ENCODE measurements at regions not wholly inside any gene's neighbourhood (a gene's known extent, or its start where the extent isn't known, plus 50 kb on each side); places are given as distances from the start of the nearest gene placed in this dataset.

DNA sequence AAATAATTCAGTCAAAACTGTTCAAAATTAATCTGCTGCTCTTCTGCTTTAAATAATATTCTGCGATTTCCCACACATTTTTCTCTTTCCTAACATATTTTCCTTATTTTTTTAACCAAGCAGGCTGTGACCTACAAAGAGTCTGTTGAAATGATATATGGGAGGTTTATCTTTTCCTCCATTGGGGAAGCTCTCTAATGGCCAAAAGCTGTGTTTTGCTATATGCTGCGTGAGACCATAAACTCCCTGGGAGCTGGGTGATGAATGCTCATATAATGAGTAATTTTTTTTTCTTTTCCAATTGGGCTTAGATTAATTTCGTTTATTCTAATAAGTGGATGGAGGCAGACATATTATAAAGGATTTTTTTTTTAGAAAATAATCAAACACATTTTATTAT is 72.2 kb upstream of the MAP2 start:
- dilution Hi-C loops (cut with MboI; ENCODE audit: extremely low pct_ligation_motif_present, low sequenced_read_pairs): no loop called here
- no peak for DNase-seq (ENCODE audit: low read depth, low spot score)
- H3K79me2 ChIP-seq (ENCODE audit: control insufficient read depth, insufficient read depth, low read length): no peaks in the 10 kb centered on the region
- no peak overlapping the region for H3K27ac ChIP-seq (ENCODE audit: control insufficient read depth, insufficient read depth, low read length)
- no peaks in the 10 kb centered on the region for H3K4me1 ChIP-seq (ENCODE audit: control insufficient read depth, extremely low read depth, insufficient read depth, low read length)
- no peak overlapping the region for H3K4me2 ChIP-seq (ENCODE audit: control insufficient read depth, extremely low read depth, insufficient read depth, low read depth, low read length)
- H3K4me3 ChIP-seq (ENCODE audit: control insufficient read depth in 2 of 3, extremely low read depth in 1 of 3, insufficient read depth in 2 of 3, low read depth in 1 of 3, low read length in 3 of 3): no peak overlapping the region
- H3K9me3 ChIP-seq (ENCODE audit: control insufficient read depth, low read depth, low read length): no peaks in the 10 kb centered on the region
- H3K36me3 ChIP-seq (ENCODE audit: control insufficient read depth in 2 of 2, extremely low read depth in 1 of 2, insufficient read depth in 2 of 2, low read length in 2 of 2): no peaks in the 10 kb centered on the region
- no peaks in the 10 kb centered on the region for H3K9me1 ChIP-seq (ENCODE audit: control insufficient read depth, extremely low read depth, insufficient read depth, low read length)
- FAIRE-seq: no peak
- no peak overlapping the region for H3K9ac ChIP-seq (ENCODE audit: control insufficient read depth, extremely low read depth, insufficient read depth, low read length)
- TF ChIP-seq, protein P1, sequence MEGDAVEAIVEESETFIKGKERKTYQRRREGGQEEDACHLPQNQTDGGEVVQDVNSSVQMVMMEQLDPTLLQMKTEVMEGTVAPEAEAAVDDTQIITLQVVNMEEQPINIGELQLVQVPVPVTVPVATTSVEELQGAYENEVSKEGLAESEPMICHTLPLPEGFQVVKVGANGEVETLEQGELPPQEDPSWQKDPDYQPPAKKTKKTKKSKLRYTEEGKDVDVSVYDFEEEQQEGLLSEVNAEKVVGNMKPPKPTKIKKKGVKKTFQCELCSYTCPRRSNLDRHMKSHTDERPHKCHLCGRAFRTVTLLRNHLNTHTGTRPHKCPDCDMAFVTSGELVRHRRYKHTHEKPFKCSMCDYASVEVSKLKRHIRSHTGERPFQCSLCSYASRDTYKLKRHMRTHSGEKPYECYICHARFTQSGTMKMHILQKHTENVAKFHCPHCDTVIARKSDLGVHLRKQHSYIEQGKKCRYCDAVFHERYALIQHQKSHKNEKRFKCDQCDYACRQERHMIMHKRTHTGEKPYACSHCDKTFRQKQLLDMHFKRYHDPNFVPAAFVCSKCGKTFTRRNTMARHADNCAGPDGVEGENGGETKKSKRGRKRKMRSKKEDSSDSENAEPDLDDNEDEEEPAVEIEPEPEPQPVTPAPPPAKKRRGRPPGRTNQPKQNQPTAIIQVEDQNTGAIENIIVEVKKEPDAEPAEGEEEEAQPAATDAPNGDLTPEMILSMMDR (optimal IDR thresholded peaks at IDR 0.05 in 1 of 3, IDR thresholded peaks at IDR 0.05 in 1 of 3, conservative IDR thresholded peaks at IDR 0.05 in 1 of 3; ENCODE audit: extremely low read depth in 1 of 3, insufficient read depth in 2 of 3, low read length in 3 of 3): no peak
- TF ChIP-seq EZH2 (IDR thresholded peaks at IDR 0.05; ENCODE audit: low read length): no peak
- H3K27me3 ChIP-seq (ENCODE audit: control insufficient read depth, extremely low read depth, insufficient read depth, low read length): no peaks in the 10 kb centered on the region
- H4K20me1 ChIP-seq (ENCODE audit: control insufficient read depth, extremely low read depth, insufficient read depth, low read length): no peaks in the 10 kb centered on the region
- H2AFZ ChIP-seq (ENCODE audit: control insufficient read depth, low read length): no peak overlapping the region

DNA sequence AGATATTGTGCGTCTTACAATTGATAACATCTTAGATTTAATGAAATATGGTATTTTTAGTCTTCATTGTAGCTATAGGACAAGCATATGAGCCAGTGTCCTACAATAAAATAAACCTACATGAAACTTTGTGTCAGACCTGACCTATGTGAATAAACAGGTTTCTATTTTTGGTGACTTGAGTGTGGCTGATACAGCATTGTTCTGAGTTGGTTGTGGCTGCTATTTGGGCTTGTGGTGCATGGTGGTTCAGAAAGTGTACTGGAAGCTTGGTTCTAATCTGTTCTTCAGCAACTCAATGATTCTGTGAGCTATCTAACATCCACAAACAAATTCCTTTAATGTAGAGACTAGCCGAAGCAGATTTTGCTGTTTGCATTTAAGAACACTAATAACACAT is 64.9 kb upstream of the MAP2 start:
- no peak overlapping the region for H3K9ac ChIP-seq (ENCODE audit: control insufficient read depth, extremely low read depth, insufficient read depth, low read length)
- no peaks in the 10 kb centered on the region for H4K20me1 ChIP-seq (ENCODE audit: control insufficient read depth, extremely low read depth, insufficient read depth, low read length)
- no peaks in the 10 kb centered on the region for H3K9me3 ChIP-seq (ENCODE audit: control insufficient read depth, low read depth, low read length)
- H3K4me1 ChIP-seq (ENCODE audit: control insufficient read depth, extremely low read depth, insufficient read depth, low read length): no peaks in the 10 kb centered on the region
- no peaks in the 10 kb centered on the region for H3K79me2 ChIP-seq (ENCODE audit: control insufficient read depth, insufficient read depth, low read length)
- FAIRE-seq (no peak), DNase-seq (ENCODE audit: low read depth, low spot score) (no peak)
- H3K9me1 ChIP-seq (ENCODE audit: control insufficient read depth, extremely low read depth, insufficient read depth, low read length): no peaks in the 10 kb centered on the region
- TF ChIP-seq, protein P1 (optimal IDR thresholded peaks at IDR 0.05 in 1 of 3, IDR thresholded peaks at IDR 0.05 in 1 of 3, conservative IDR thresholded peaks at IDR 0.05 in 1 of 3; ENCODE audit: extremely low read depth in 1 of 3, insufficient read depth in 2 of 3, low read length in 3 of 3): no peak
- no peak for TF ChIP-seq EZH2 (IDR thresholded peaks at IDR 0.05; ENCODE audit: low read length)
- no peak overlapping the region for H2AFZ ChIP-seq (ENCODE audit: control insufficient read depth, low read length)
- H3K27me3 ChIP-seq (ENCODE audit: control insufficient read depth, extremely low read depth, insufficient read depth, low read length): no peaks in the 10 kb centered on the region
- H3K4me3 ChIP-seq (ENCODE audit: control insufficient read depth in 2 of 3, extremely low read depth in 1 of 3, insufficient read depth in 2 of 3, low read depth in 1 of 3, low read length in 3 of 3): no peak overlapping the region
- H3K36me3 ChIP-seq (ENCODE audit: control insufficient read depth in 2 of 2, extremely low read depth in 1 of 2, insufficient read depth in 2 of 2, low read length in 2 of 2): no peaks in the 10 kb centered on the region
- no peak overlapping the region for H3K27ac ChIP-seq (ENCODE audit: control insufficient read depth, insufficient read depth, low read length)
- dilution Hi-C loops (cut with MboI; ENCODE audit: extremely low pct_ligation_motif_present, low sequenced_read_pairs): no loop called here
- H3K4me2 ChIP-seq (ENCODE audit: control insufficient read depth, extremely low read depth, insufficient read depth, low read depth, low read length): no peak overlapping the region

Data from keratinocyte (primary cell).